ENCODE measurements at regions not wholly inside any gene's neighbourhood (a gene's known extent, or its start where the extent isn't known, plus 50 kb on each side); places are given as distances from the start of the nearest gene placed in this dataset.

DNA sequence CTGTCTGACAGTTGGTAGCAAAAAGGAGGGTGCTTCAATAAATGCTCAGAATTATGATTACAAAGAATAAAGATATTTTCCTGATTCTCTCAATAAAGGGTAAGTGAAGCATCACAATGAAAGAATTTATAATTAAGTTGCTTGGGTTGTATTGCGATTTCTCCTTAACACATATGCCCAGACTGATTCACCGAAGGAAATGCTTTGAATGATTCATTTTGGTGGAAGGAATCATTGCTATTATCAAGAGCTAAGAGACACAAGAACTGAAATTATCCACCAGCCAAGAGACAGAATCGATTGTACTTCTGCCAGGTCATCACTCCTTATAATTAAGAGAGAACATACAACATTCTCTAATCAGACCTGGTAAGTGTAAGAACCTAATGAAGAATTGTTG, 301.4 kb downstream of the NR4A2 start:
- TF ChIP-seq CEBPB (IDR thresholded peaks at IDR 0.05; ENCODE audit: low read depth, low read length) (no peak), CTCF (conservative IDR thresholded peaks at IDR 0.05; ENCODE audit: low read depth, low read length) (no peak), MAFK (IDR thresholded peaks at IDR 0.05; ENCODE audit: low read depth, low read length) (no peak), BHLHE40 (IDR thresholded peaks at IDR 0.05; ENCODE audit: low read depth, low read length) (no peak), RAD21 (IDR thresholded peaks at IDR 0.05; ENCODE audit: low read length) (no peak), FOS (IDR thresholded peaks at IDR 0.05; ENCODE audit: low read depth, low read length) (no peak), POLR2A (IDR thresholded peaks at IDR 0.05; ENCODE audit: low read depth, low read length) (no peak), MAZ (IDR thresholded peaks at IDR 0.05; ENCODE audit: borderline replicate concordance, low read depth, low read length) (no peak), MXI1 (IDR thresholded peaks at IDR 0.05; ENCODE audit: borderline replicate concordance, low read depth, low read length) (no peak)
- TF ChIP-seq, protein P1, sequence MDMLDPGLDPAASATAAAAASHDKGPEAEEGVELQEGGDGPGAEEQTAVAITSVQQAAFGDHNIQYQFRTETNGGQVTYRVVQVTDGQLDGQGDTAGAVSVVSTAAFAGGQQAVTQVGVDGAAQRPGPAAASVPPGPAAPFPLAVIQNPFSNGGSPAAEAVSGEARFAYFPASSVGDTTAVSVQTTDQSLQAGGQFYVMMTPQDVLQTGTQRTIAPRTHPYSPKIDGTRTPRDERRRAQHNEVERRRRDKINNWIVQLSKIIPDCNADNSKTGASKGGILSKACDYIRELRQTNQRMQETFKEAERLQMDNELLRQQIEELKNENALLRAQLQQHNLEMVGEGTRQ (IDR thresholded peaks at IDR 0.05; ENCODE audit: low read depth, low read length), result no peak

All from IMR-90 (cell line).